ENCODE measurements at regions not wholly inside any gene's neighbourhood (a gene's known extent, or its start where the extent isn't known, plus 50 kb on each side); places are given as distances from the start of the nearest gene placed in this dataset.

DNA sequence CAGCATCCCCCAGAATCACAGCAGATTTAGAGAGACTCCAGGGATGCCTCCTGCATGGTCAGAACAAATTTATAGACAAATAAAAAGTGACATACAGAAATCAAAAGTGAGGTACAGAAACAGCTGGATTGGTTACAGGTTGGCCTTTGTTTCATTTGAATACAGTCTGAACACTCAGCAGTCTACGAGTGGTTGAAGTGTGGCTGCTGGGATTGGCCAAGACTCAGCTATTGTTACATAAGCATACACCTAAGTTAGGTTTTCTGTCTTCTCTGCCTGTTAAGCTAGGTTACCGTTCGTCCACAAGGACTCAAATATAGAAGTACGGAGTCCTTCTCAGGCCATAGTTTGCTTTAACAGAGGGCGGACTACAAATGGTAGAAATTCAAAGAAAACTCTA lies 262.4 kb upstream of the SLC14A2 start:
- DNase-seq: no peak

DNA sequence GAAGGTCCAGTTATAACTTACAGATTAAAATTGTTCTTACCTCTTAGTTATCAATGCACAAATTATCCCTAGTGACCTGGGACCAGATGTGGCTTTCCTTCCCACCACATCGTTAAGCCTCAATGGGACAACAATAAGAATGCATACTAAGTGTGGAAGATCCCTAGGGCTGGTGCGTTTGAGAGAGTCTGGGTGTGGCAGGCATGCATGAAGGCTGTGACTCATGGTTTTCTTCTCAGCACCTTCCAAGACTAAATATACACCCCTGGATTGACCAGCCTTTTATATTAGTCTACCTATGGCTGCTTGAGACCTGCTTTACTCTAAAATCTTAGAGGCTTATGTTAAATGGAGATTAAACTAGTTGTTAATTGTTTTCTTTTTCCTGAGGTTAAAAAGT lies 261.7 kb upstream of the SLC14A2 start:
- no peak for DNase-seq

DNA sequence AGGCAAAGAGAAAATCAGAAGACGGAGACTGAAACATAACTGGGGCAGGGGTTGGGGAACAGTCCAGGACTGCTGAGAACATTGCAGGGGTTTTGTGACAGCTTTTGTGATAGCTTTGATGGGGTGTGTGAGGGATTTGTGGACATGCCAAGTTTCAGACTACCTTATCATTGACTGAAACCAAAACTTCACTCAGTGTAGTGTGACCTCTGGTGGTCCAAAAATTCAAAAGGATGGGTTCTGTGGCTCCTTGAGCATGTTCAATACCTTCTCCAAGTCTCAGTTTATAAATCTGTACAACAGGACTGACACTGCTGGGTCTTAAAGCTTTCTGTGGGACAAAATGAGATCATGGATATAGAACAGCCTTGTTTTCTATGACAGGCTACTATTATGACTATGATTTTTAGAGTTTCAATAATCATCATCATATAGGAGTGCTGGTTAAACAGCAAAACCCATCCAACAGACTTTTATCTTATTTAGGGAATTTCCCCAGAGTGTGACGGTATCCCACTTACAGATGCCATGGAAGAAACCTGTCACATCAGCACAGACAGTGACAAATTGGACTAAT lies 259.2 kb upstream of the SLC14A2 start:
- no peak for DNase-seq

DNA sequence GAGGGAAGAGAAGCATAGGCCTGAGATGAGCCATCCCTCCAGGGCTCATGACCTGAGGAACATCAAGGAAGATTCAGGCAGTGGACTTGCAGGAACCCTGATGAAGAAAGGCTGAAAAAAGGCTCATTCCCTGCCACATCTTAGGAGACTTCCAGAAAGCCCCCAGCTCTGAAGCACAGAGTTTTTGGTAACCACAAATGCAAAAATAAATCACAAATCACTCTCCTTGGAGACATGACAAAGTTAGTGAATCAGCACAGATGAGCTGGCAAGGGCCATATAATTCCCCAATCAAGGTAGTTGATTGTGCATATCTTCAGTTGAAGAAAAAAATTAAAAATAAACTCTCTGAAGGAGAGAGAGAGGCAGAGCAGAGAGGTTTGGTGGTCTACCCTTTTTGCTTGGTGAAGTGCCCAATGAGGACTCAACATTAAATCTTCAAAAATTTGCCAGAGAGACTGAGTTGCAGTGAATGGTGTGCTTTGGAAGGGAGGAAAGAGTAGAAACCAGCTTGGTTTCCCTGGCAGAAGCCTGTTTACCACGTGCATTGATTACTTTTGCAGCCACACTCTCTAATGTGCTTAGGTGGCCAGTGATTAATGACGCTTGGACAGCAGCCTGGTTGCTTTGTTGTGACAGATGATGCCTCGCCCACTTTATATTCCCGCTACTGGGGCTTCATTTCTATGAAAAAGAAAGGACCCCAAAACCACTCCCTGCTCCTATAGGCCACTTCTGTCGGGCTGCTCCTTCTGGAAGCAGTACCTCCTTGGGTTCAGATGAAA lies 257.4 kb upstream of the SLC14A2 start:
- no peak for DNase-seq

DNA sequence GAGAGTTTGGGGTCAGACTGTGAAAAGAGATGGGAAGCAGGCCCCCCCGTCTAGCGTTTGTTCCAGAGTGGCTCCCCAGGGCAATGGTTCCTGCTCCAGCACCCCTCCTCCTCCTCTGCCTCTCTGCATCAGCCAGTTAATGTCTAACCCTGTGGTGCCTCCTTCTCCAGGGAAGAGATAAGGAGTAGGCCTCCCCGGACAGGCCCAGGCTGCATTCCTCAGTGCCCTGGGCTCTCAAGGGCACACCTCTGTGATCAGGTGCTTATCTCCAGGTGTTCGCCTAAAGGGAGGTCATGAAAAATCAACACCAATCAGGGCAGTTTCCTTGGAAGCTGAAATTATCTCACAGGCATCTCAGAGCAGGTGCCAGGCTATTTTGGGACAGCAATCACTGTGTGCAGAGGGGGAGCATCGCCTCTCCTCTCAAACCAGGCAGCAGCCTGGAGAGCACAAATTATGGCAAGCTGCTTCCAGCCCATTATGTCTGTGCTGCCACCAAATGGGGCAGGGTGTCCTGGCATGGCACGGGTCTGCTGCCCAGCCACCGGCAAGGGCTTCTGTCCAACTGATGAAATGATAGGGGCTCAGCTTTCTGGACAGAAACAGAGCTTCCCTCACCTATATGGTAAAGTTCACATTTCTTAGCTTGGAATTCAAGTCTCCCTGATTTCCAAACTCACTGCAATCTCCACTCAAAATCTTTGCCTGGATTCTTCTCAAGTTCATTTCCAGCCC lies 255.8 kb upstream of the SLC14A2 start:
- DNase-seq: no peak

DNA sequence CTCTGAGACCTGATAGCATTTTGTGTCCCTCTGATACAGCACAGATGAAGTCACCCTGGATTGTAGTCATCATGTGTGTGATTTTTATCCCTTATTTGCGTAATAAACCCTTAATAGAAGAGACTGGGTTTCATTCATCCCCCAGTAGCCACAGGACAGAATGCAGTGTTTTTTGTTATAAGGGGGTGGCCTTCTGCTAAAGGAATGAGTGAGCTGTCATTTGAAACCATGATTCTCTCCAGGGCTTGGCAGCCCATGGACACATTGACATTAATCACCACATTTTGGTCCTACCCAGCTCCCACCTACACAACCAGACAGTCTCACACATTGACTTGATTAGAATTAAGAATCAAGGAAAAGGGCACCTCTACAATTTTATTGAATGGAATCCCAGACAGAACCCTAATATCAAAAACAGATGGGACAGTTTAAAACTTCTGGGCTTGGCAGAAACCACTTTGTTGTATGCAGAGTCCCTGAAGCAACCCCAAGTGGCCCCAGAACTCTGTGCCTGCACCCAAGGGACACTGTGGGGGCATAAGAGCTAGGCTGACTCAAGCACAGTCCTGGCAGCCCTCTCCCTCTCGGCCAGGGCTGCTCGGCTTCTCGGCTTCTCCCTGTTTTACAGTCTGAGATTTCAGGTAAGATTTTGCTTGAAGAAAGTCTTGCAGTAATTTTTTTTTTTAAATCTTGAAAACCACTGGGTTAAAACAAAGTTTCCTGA lies 254.0 kb upstream of the SLC14A2 start:
- DNase-seq: no peak

DNA sequence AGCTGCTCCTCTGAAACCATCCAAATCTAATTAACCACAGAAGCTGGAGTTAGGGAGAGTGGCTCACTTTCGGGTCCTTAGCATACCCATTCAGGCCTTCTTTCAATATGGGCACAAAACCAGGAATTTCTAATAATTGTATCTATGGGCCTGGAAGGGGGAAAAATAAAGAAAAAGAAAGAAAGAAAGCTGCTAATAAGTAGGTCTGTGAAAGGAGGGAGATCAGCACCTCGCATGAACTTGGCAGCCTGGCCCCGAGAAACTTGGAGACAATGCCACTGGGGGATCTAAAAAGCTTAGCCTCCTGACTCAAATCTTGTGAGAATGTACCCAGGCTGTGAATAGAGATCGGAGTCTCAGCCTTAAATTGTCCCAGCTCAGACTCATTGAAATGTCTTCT lies 252.1 kb upstream of the SLC14A2 start:
- no peak for DNase-seq

DNA sequence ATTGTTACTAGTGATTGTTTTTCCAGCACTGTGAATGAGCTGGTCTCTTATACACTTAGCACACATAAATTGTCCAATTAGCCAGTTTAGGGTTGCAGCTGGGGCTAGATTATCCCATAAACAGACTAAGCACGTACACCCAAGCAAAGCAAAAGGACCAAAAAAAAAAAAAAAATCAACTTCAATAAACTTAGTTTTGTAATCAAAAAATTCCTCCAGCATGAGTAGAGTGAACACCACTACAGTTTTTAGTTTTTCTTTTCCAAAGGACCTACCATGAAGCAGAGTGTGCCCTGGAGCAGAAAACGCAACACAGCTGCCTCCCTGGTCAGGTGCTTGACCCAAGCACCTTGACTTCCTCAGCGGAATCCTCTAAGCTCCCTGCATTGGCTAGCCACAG lies 249.4 kb upstream of the SLC14A2 start:
- no peak for DNase-seq

DNA sequence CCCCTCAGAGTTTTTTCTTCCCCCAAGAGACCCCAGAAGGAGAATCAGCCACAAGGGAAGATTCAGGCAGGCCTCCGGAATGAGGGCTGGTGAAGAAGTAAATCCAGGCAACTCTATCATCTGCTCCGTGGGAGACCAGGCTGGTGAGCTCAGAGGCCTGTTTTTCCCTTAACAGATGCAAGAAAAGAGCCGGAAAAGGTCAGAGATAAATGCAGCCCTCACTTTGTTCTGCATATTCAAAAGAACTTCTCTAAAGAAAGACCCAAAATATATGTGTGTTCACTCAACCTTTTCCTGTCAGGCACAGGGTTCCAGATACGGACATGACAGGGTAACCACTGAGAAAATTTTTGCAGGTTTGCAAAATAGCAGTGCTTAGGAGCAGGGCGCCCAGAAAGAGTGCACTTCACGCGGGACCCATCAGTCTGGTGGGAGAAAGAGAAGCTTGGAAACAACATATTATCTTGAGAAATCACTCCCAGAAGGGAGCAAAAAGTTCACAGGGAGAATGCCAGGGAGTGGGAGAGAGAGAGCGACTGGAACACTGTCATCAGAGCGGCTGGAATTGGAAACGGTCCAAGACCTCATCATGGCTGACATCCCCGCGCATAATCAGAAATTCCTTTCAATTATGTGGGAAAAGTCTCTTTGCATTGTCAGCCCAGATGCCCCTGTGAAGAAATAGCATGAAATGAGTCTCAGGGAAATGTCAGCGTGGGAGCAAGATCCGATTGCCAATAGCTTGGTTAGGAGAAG lies 244.8 kb upstream of the SLC14A2 start:
- DNase-seq: no peak

DNA sequence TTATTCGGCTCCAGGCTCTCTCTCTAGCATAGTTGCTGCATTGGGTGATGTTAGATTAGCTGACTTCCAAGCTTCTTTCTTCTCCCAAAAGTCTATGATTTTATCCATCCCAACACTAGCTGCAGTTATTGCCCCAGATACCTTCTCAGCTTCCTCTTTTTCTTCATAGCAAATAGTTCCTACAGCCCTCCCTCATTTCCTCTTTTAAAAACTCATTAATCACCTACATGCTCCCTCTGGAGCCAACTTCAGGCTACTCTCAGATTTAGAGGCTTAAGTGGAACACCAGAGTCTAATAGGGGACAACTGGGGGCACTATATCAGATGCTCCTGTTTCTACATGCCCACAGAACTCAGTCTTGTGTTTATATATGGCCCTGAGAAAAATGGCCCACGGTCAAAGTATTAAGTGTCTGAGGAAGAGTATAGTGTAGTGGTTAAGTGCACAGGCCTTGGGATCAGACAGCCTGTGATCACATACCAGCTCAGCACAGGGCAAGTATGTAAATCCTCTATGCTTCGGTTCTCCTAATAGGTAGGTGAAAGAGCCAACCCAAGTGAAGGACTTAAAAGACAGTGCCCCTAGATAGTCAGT lies 241.9 kb upstream of the SLC14A2 start:
- DNase-seq: no peak

DNA sequence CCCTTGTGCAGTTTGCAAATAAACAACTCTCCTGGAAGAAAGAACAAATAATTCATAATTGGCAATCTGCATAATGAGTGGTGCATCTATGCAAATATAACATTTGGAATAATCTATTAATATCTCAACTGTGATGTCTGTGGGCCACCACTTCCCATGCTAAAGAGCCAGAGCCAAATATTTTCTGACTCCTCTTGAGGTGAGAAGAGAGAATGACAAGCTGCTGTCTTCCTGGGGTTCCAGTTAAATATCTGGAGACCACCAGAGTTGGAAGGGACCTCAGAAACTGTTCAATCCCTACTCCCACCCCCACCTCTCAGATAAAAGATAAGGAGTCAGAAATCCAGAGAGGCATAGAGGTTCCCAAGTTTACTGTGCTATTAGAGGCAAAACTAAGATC lies 241.0 kb upstream of the SLC14A2 start:
- DNase-seq: no peak

DNA sequence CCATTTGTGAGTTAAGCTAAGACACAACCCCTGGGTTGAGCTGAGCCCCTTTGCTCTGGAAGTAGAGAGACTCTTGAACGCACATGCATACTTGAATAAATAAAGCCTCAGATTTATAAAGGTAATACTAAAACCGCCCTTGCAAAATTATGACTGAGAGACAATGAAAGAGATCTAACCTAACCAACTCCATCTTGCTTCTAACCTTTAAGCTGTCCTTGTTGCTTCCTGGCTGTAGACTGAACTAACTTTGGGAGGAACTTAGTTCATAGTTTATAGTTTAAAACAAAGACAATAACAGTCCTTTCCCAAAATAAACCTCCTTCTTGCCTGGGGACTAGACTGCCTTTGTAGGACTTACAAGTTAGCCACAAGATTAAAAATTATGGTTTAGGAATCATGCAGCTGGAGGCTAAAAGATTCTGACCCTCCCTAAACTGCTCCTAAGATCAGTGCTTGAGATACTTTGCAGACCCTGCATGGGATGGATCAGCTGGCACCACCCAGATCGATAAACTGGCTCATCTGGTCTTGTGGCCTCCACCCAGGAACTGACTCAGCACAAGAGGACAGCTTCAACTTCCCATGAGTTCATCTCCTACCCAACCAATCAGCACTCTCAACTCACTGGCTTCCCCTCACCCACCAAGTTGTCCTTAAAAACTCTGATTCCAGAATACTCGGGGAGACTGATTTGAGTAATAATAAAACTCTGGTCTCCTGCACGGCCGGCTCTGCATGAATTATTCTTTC lies 240.2 kb upstream of the SLC14A2 start:
- no peak for DNase-seq

DNA sequence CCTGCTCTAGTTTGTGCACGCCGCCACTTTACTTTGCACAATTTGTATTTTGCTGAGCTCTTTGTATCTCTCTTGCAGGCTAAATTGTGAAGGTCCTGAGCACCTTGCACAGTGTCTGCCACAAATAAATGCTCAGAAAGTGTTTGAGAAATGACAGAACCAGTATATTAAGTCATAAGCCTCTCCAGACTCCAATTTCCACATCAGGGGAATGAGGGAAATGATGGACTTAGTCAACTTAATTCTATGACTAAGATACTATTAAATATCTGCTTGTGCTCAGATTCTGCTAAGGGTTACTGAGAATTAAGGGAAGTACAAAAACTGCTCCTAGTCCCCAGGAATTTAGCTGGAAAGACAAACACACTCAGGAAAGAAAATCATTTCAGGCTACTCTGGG lies 239.1 kb upstream of the SLC14A2 start:
- DNase-seq: no peak

DNA sequence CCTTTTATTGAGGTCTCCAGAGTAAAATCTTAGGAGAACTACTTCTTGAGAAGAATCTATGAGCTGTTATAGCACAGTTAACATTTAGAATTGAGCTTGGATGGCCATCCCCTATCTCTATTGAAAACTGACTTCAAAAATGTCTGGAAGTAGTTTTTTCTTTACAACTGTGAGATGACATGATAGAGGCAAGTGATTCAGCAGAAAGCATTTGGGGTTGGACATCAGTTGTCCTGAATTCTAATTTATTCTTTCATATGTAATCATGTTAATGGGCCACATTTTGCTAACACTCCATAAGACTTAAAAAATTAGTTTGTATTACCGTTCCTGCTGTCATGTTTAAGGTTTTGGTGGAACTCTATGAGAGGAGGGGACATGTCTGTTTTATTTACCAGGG lies 237.0 kb upstream of the SLC14A2 start:
- DNase-seq: no peak

DNA sequence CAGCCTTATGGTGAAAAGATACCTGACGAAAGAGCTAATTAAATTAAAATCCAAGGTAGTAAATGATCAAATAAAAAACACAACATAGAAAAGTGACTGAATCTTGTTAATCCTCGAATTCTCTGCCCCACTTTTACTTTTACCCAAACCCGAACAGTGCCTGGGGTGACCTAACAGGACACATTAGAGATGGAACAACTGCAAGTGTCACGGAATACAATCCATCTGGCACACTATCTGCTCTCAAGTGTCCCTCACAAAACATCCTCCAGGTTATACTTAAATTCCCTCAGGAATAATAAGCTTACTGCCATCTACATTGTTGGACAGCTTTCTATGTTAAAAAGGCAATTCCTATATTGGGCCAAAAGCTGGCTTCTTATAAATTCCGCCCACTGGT lies 236.3 kb upstream of the SLC14A2 start:
- no peak for DNase-seq

DNA sequence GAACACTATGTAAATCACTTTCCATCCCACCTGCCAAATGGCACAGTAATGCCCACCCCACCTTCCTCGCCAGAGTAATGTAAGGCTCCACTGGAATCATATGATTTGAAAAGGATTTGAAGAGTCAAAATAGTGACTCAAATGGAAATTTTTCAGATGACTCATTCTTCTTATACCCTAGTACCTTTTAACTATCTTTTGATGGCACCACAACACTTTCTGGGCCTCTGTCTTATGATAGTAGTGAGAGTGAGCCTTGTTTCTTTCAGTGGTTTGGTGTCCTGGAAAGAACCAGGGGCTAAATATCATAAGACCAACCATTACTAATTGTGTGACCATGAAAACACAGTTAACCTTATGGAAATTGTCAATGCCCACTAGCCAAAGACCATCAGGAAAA lies 235.4 kb upstream of the SLC14A2 start:
- no peak for DNase-seq

DNA sequence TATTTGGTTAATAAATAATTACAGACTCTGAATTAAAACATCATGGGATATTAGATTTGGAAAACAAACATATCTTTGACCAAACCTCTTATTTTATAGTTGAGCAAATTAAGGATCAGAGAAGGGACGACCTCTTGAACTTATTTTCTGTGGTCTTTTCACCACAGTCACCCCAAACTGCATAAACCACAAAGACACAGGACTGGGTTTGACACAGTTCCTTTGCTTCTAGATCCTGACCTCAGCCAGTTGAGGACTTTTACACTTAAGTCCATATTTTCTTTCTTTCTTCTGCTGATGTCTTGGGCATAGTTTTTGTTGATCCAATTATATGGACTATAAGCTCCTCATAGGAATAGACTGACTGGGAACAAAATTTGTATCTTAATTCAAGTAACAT lies 234.0 kb upstream of the SLC14A2 start:
- DNase-seq: no peak

DNA sequence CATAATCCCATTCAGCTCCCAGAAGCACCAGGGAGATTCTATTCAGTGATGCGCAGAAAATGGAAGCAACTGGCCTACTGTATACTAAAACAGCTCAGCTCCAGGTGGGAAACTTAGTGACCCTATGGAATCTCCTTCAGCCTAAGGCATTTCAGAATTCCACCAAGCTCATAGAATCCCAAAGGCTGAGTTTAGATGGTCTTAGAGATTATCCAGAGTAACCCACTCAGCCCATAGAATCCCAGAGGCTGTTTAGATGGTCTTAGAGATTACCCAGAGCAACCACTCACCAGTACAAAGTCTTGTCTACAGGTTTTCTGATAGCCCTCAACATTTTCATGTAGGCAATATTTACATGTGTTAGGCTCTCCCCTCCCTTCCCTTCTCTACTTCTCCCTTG lies 232.0 kb upstream of the SLC14A2 start:
- DNase-seq: no peak

DNA sequence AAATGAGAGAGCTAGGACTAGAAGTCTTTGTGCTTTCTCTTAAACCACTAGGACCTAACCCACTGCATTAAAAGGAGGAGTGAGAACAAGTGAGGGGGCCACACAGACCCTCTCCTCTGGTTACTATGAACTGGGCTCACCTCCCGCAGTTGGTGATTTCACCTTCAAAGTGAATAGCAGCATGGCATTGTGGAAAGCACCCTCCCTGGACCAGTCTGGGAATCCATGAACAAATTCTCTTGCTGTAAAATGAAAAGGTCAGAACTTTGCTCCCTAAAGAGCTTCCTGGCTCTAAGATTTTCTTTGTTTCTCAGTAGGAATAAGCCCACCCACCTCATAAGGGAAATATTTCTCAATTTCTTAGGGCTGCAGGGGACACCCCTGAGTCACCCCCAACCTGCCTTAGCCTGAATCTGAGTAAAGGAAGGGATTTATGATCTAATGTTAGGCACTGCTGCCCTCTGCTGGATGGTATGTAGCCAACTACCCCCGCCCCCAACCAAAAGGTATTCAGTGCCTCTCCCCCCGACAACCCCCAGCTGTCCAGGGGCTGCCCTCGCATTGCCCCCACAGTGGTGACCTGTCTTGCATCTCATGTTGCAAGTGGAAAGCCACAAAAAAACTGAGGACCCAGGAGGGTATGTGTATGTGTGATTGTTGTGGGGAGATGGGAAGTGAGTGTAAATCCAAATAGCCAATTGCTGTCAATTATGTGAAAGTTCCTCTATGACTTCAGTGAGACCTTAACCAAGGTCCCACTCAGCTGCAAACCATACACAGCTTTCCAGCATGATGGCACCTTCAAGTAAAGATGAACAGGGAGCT lies 230.9 kb upstream of the SLC14A2 start:
- DNase-seq: peak; percentile 16

DNA sequence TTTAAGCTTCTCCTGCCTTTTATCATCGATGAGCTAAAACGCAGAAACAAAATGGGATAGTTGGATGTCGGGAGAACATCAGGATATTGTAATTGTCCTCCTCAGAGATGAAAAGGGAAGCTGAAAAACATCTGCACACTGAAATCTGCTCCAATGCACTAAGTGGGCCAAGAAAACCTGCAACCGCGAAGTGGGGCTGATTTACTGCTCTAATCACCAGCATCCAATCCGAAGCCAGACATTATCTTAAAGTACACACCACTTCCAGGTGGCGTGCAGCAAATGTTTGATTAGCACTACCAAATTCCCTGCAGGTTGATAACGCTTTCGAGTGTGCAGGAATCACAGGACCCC lies 230.3 kb upstream of the SLC14A2 start:
- DNase-seq: no peak
